Osteoblast (primary cell): ENCODE measurements at regions not wholly inside any gene's neighbourhood (a gene's known extent, or its start where the extent isn't known, plus 50 kb on each side); places are given as distances from the start of the nearest gene placed in this dataset.

Source experiments
- DNase-seq: peaks from one replicate; pipeline ENCODE4 v3.0.0; 2011; ENCODE audit warnings: low spot score, mixed read lengths; ENCODE audit not compliant: insufficient read length; ENCODE audit errors: missing footprints
- H2AFZ ChIP-seq: 2 replicates; pipeline ENCODE4 v1.6.0; 2011; ENCODE audit warnings: mild to moderate bottlenecking, low read length
- H3K27ac ChIP-seq: 2 replicates; pipeline ENCODE4 v1.5.1; 2011; ENCODE audit warnings: mild to moderate bottlenecking, low read depth, low read length, moderate library complexity
- H3K27me3 ChIP-seq: 2 replicates; pipeline ENCODE4 v1.6.0; 2012; ENCODE audit warnings: mild to moderate bottlenecking, control low read depth, inconsistent platforms, low read length, moderate library complexity; ENCODE audit not compliant: insufficient read depth
- H3K36me3 ChIP-seq: 2 replicates; pipeline ENCODE4 v1.5.1; 2011; ENCODE audit warnings: mild to moderate bottlenecking, low read length, control low read depth, moderate library complexity; ENCODE audit not compliant: insufficient read depth
- H3K4me1 ChIP-seq: 2 replicates; pipeline ENCODE4 v1.5.1; 2011; ENCODE audit warnings: mild to moderate bottlenecking, low read length, control low read depth, moderate library complexity; ENCODE audit not compliant: insufficient read depth
- H3K4me2 ChIP-seq: 2 replicates; pipeline ENCODE4 v1.6.0; 2011; ENCODE audit warnings: mild to moderate bottlenecking, low read length; ENCODE audit not compliant: insufficient read depth
- H3K4me3 ChIP-seq: fragments of 200-600 bp; sonication (generic); 3 replicates; pipeline ENCODE4 v1.5.1; 2012; ENCODE audit warnings: mild to moderate bottlenecking, low read length, inconsistent platforms; ENCODE audit not compliant: insufficient read depth
- H3K79me2 ChIP-seq: 2 replicates; pipeline ENCODE4 v1.6.0; 2012; ENCODE audit warnings: mild to moderate bottlenecking, low read length, control low read depth, inconsistent platforms; ENCODE audit not compliant: insufficient read depth
- H3K9me3 ChIP-seq: 2 replicates; pipeline ENCODE4 v1.5.1; 2011; ENCODE audit warnings: low read depth, low read length, control low read depth
- H4K20me1 ChIP-seq: 2 replicates; pipeline ENCODE4 v1.6.0; 2012; ENCODE audit warnings: mild to moderate bottlenecking, low read length, control low read depth; ENCODE audit not compliant: insufficient read depth
- TF ChIP-seq, protein P1 (sequence below): IDR thresholded peaks from 2 replicates; pipeline ENCODE4 v1.5.1; 2011; ENCODE audit warnings: mild to moderate bottlenecking, low read depth, low read length, moderate library complexity; ENCODE audit errors: extremely low read depth

DNA sequence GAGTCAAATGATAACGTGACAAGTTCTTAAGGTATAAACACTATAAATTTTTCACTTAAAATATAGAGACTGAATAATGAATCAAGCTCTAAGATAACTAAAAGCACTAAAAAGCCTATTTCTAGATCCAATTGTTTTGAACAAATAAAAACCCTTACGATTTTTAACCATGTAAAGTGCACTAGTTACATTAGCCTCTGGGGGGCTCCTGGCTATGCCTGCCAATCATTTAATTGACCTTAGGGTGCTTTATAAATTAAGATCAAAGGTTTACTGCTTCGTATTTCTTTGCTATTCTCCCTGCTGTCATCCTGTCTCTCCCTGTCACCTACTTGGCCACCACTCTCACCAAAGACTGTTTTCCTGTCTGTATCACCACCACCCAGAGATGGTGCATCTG lies 133.4 kb downstream of the ESM1 start:
- Histone ChIP-seq H3K9me3 (peaks cover 6% of the 10 kb centered on the region), H3K27me3 (peaks cover 6% of the 10 kb centered on the region), H3K36me3 (no peaks in the 10 kb centered on the region), H3K4me2 (no peak overlapping the region), H4K20me1 (no peaks in the 10 kb centered on the region), H2AFZ (no peak overlapping the region), H3K4me3 (no peak overlapping the region), H3K79me2 (no peaks in the 10 kb centered on the region), H3K27ac (no peak overlapping the region), H3K4me1 (no peaks in the 10 kb centered on the region)
- TF ChIP-seq, protein P1, sequence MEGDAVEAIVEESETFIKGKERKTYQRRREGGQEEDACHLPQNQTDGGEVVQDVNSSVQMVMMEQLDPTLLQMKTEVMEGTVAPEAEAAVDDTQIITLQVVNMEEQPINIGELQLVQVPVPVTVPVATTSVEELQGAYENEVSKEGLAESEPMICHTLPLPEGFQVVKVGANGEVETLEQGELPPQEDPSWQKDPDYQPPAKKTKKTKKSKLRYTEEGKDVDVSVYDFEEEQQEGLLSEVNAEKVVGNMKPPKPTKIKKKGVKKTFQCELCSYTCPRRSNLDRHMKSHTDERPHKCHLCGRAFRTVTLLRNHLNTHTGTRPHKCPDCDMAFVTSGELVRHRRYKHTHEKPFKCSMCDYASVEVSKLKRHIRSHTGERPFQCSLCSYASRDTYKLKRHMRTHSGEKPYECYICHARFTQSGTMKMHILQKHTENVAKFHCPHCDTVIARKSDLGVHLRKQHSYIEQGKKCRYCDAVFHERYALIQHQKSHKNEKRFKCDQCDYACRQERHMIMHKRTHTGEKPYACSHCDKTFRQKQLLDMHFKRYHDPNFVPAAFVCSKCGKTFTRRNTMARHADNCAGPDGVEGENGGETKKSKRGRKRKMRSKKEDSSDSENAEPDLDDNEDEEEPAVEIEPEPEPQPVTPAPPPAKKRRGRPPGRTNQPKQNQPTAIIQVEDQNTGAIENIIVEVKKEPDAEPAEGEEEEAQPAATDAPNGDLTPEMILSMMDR: peak; percentile 28
- no peak for DNase-seq

DNA sequence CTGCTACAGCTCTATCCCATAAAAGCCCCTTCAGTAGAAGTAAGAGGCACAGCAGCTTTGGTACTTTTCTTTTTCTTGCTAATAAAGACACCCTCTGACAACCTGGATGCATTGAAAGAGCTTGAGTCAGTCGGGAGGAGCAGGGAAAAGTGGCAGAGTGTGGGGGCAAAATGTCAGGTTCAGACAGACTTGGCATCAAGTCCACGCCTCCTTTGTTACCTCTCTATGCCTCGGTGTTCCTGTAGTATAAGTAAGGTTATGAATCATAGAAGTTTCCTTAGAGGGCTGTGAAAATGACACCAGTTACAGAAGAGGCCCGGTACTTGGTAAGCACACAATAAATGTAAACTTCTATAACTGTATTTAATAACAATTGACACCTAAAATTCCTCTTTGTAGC lies 133.9 kb downstream of the ESM1 start:
- Histone ChIP-seq H3K27me3 (peaks cover 6% of the 10 kb centered on the region), H3K4me1 (no peaks in the 10 kb centered on the region), H3K9me3 (peaks cover 3% of the 10 kb centered on the region), H3K27ac (no peak overlapping the region), H3K4me2 (no peak overlapping the region), H4K20me1 (no peaks in the 10 kb centered on the region), H3K4me3 (no peak overlapping the region), H3K36me3 (no peaks in the 10 kb centered on the region), H2AFZ (no peak overlapping the region), H3K79me2 (no peaks in the 10 kb centered on the region)
- TF ChIP-seq, protein P1: no peak
- DNase-seq: no peak

DNA sequence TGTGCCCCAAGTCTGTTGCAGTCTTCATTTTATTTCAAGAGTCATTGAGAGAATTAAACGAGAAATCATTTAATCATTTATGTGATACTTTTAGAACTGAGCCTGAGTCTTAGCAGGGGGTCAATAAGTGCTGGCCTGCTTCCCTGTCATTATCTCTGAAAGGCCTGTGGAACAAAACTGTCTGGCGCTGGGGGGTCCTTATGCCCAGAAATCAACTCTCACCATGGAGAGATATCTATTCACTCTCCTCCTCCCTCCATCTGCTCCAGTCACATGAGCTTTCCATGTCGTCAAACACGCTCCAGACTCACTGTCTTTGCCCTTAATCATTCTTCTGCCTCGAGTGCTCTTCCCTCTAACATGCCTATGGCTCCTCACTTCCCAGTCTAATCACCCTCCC lies 136.8 kb downstream of the ESM1 start:
- H2AFZ ChIP-seq: no peak overlapping the region
- no peak overlapping the region for H3K27ac ChIP-seq
- H4K20me1 ChIP-seq: no peaks in the 10 kb centered on the region
- H3K4me3 ChIP-seq: no peak overlapping the region
- peaks cover 11% of the 10 kb centered on the region for H3K4me1 ChIP-seq
- no peak for DNase-seq
- H3K36me3 ChIP-seq: no peaks in the 10 kb centered on the region
- H3K27me3 ChIP-seq: peaks cover 6% of the 10 kb centered on the region
- TF ChIP-seq, protein P1: no peak
- no peak overlapping the region for H3K4me2 ChIP-seq
- H3K9me3 ChIP-seq: no peaks in the 10 kb centered on the region
- H3K79me2 ChIP-seq: no peaks in the 10 kb centered on the region

DNA sequence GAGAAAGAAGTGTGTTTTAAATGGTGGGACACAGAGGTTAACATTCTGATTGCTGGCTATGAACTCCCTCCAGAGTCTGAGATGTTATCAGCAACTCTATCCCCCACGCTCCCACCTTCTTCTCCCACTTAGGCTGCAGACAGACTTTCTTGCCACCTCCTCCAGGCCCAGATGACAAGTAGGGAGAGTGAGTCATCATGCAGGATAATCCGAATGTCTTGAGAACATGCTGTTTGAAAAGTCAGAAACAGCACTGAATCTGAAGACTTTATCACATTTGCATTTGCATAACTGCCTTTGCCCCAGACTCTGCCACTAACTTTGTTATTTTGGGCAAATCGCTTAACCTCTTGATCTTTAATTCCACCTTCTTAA lies 139.8 kb downstream of the ESM1 start:
- TF ChIP-seq, protein P1: no peak
- no peaks in the 10 kb centered on the region for H4K20me1 ChIP-seq
- no peak overlapping the region for H3K4me3 ChIP-seq
- peak overlapping the region; percentile 9 for H2AFZ ChIP-seq
- peaks cover 3% of the 10 kb centered on the region for H3K27me3 ChIP-seq
- no peaks in the 10 kb centered on the region for H3K36me3 ChIP-seq
- peaks cover 11% of the 10 kb centered on the region for H3K4me1 ChIP-seq
- H3K79me2 ChIP-seq: no peaks in the 10 kb centered on the region
- peak; percentile 57 for DNase-seq
- H3K4me2 ChIP-seq: peak overlapping the region; percentile 67
- no peaks in the 10 kb centered on the region for H3K9me3 ChIP-seq
- no peak overlapping the region for H3K27ac ChIP-seq
